Mucosa of descending colon (tissue), 3 donors: ENCODE measurements at regions not wholly inside any gene's neighbourhood (a gene's known extent, or its start where the extent isn't known, plus 50 kb on each side); places are given as distances from the start of the nearest gene placed in this dataset.

Source experiments
- ATAC-seq: fragments of 200-7000 bp; cut with Tn5 transposase; one replicate; pipeline ENCODE4 v1.9.1; 2020; ENCODE audit warnings: mild to moderate bottlenecking, moderate library complexity
- DNase-seq, 3 donors: peaks; one replicate each; pipeline ENCODE4 v3.0.0-alpha.2; 2020
- H3K36me3 ChIP-seq: fragments of 200-600 bp; one replicate; pipeline ENCODE4 v1.8.0; 2021; ENCODE audit warnings: low read depth, mild to moderate bottlenecking
- H3K4me1 ChIP-seq: fragments of 200-600 bp; one replicate; pipeline ENCODE4 v1.8.0; 2021; ENCODE audit warnings: low read depth, mild to moderate bottlenecking
- H3K4me3 ChIP-seq: fragments of 200-600 bp; one replicate; pipeline ENCODE4 v1.8.0; 2021; ENCODE audit warnings: mild to moderate bottlenecking
- H3K9me3 ChIP-seq: fragments of 200-600 bp; one replicate; pipeline ENCODE4 v1.8.0; 2021; ENCODE audit warnings: mild to moderate bottlenecking
- CTCF ChIP-seq: fragments of 200-600 bp; IDR thresholded peaks from one replicate; pipeline ENCODE4 v1.8.0; 2022; ENCODE audit warnings: antibody characterized with exemption, mild to moderate bottlenecking
- intact Hi-C, 2 donors: fragments of 100-400 bp; cut with DNase I in 1 of 2; cut with micrococcal nuclease in 1 of 2; formaldehyde crosslinking; loops; one replicate each; pipeline versions ENCODE4 v1.11.0 to v1.11.1; 2022; cut with DNase I, micrococcal nuclease
- donor health status: DM: no; HTN: no; CAD: no; lungs with moderate emphysema.
- donor health status: DM: no; HTN: no; CAD: no.
- donor health status: DM: no; HTN: yes; CAD: no.

DNA sequence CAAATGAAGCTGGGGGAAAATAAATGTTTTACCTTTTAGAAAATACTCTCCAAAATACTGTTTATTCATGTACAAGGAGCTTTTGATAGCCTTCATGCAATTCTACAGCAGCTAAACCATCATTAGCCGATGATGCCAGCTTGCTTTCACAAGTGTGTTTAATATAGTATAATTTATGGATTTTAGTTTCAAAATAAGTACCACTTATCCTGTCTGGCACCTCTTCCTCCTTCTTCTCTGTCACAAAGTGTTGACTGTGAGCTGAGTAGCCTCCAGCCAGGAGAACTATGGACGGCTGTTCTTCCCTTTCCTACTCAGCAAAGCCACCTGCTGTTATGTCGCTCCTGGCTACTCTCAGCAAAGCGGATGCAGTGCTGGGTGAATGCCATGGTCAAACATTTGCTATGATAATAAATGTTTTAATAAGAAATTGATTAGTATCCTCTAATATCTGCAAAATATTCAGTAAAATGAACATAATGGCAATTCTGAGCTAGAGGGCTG, 238.2 kb downstream of the LIG4 start:
- Histone ChIP-seq H3K9me3 (no peaks in the 10 kb centered on the region), H3K36me3 (no peaks in the 10 kb centered on the region), H3K4me1 (no peaks in the 10 kb centered on the region), H3K4me3 (no peak overlapping the region)
- no peak for TF ChIP-seq CTCF
- DNase-seq (no peak), ATAC-seq (no peak)
- intact Hi-C loops: no loop called here

DNA sequence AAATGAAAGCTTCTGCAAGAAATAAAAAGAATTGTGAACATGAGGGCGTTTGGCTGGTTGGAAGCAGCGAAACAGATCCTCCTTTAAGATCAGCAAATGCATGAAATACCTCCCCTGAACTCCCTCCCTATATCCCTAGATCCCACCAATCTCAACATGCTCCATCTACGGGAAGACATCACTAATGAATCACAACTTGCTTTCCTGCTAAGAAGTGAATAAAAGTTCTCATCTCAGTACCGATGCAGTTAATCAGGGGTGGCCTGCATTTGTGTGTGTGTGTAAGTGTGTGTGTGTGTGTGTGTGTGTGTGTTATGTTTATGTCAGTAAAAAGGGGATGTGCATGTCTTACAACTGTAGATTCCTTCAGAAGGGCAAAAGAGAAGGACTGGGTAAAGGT, 238.7 kb downstream of the LIG4 start:
- DNase-seq (no peak), ATAC-seq (no peak)
- intact Hi-C loops: no loop called here
- H3K9me3 ChIP-seq: no peaks in the 10 kb centered on the region
- no peaks in the 10 kb centered on the region for H3K36me3 ChIP-seq
- no peaks in the 10 kb centered on the region for H3K4me1 ChIP-seq
- H3K4me3 ChIP-seq: no peak overlapping the region
- TF ChIP-seq CTCF: no peak

- TF ChIP-seq CTCF: no peak
- no peaks in the 10 kb centered on the region for H3K36me3 ChIP-seq
- DNase-seq (no peak), ATAC-seq (no peak)
- intact Hi-C loops: no loop called here
- H3K4me3 ChIP-seq: no peak overlapping the region
- no peaks in the 10 kb centered on the region for H3K4me1 ChIP-seq
- H3K9me3 ChIP-seq: no peaks in the 10 kb centered on the region
Measured at GRCh38 chr13:107974409-107974808, 240.9 kb downstream of the LIG4 start.

GRCh38 chr13:107969546-107969945, 245.8 kb downstream of the LIG4 start:
- Histone ChIP-seq H3K36me3 (no peaks in the 10 kb centered on the region), H3K9me3 (no peaks in the 10 kb centered on the region), H3K4me3 (no peak overlapping the region), H3K4me1 (no peaks in the 10 kb centered on the region)
- ATAC-seq (no peak), DNase-seq (no peak)
- no peak for TF ChIP-seq CTCF
- intact Hi-C loops: no loop called here

DNA sequence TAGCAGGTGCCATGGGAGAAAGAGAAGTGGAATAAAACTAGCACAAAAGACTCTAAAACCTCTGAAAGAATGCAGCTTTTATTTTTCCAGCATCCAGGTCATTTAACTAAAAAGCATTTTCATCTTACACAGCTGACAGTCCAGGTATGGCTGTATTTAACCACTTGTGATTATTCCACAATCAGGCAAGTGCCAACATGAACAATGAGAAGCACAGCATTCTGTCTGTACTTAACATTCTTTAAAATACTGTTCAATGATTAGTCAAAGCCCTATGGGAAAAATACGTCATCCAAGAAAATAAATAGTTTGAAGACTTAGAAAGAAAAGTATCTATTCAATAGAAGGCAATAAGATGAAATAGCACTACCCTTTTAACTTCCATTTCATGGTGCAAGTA, 246.9 kb downstream of the LIG4 start:
- H3K36me3 ChIP-seq: no peaks in the 10 kb centered on the region
- ATAC-seq (no peak), DNase-seq (no peak)
- intact Hi-C loops: no loop called here
- no peak for TF ChIP-seq CTCF
- no peaks in the 10 kb centered on the region for H3K4me1 ChIP-seq
- no peaks in the 10 kb centered on the region for H3K9me3 ChIP-seq
- no peak overlapping the region for H3K4me3 ChIP-seq

DNA sequence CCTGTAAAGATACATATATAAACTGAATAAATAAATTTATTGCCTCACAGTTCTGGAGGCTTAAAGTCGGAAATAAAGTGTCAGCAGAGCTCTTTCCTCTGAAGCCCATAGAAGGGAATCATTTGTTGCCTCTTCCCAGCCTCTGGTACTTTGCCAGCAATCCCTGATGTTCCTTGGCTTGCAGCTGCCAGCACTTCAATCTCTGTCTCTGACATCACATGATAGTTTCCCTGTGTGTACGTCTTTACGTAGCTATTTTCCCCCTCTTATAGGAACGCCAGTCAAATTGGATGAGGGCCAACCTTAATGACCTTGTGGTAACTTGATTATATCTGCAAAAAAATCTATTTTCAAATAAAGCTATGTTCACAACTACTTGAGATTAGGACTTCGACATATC, 250.9 kb downstream of the LIG4 start:
- no peaks in the 10 kb centered on the region for H3K9me3 ChIP-seq
- no peak overlapping the region for H3K4me3 ChIP-seq
- ATAC-seq (no peak), DNase-seq (no peak)
- intact Hi-C loops: no loop called here
- no peak for TF ChIP-seq CTCF
- H3K36me3 ChIP-seq: no peaks in the 10 kb centered on the region
- no peaks in the 10 kb centered on the region for H3K4me1 ChIP-seq
